HCT116 (cell line): ENCODE measurements at regions not wholly inside any gene's neighbourhood (a gene's known extent, or its start where the extent isn't known, plus 50 kb on each side); places are given as distances from the start of the nearest gene placed in this dataset.

ENCODE experiments used
- ATAC-seq: fragments of 200-7000 bp; cut with Tn5 transposase; 2 replicates; pipeline ENCODE4 v1.9.1; 2020; ENCODE audit warnings: mild to moderate bottlenecking, moderate library complexity
- BruUV-seq: library from RNA; stranded (reverse); fragments of 400-500 nt; replicated peaks from 2 replicates; lab custom pipeline; 2021; lab: Mats Ljungman, UMichigan
- CTCF ChIA-PET: fragments of 300-600 bp; sonication (Branson Sonifier 250); formaldehyde crosslinking; loops from one replicate; lab custom pipeline; 2021; ENCODE audit warnings: antibody characterized with exemption; lab: Charles Lee
- POLR2A ChIA-PET: fragments of 300-600, 350-600 bp; sonication (Branson Sonifier 250); formaldehyde crosslinking; loops from one replicate; lab custom pipeline; 2021; ENCODE audit warnings: antibody characterized with exemption; lab: Charles Lee
- RAD21 ChIA-PET, 2 experiments: fragments of 300-600 bp; sonication (Branson Sonifier 250); formaldehyde crosslinking; loops; one replicate each; lab custom pipeline; 2023; ENCODE audit warnings: low total read pairs in 2 of 2; ENCODE audit not compliant: uncharacterized antibody in 2 of 2, unreplicated experiment in 2 of 2, low non-redundant PET in 1 of 2; lab: Charles Lee
- DNase-seq: peaks from one replicate; pipeline ENCODE4 v3.0.0-alpha.2; 2010; ENCODE audit warnings: low read depth, low spot score
- H2AFZ ChIP-seq: fragments of 200-600 bp; shearing (Covaris generic), sonication (generic); 2 replicates; pipeline ENCODE4 v1.6.1; 2017; ENCODE audit warnings: low read depth, mixed run types, mixed read lengths, antibody characterized with exemption, low read length; ENCODE audit not compliant: poor library complexity, severe bottlenecking
- H3K27ac ChIP-seq: 2 replicates; pipeline ENCODE4 v1.5.1; 2012; ENCODE audit warnings: low read depth, low read length
- H3K27me3 ChIP-seq: fragments of 200-600 bp; sonication (generic); 2 replicates; pipeline ENCODE4 v1.6.1; 2016; ENCODE audit warnings: mixed run types, low read length, mixed read lengths; ENCODE audit not compliant: insufficient read depth
- H3K36me3 ChIP-seq, 2 experiments: fragments of 200-500 bp in 1 of 2; fragments of 200-600 bp in 1 of 2; sonication (Bioruptor generic) in 1 of 2; sonication (generic) in 1 of 2; 2 replicates each; pipeline versions ENCODE4 v1.5.1 to v1.6.1; 2014 to 2016; ENCODE audit warnings: low read length in 2 of 2, inconsistent platforms in 1 of 2, mixed read lengths in 1 of 2, mixed run types in 1 of 2; ENCODE audit not compliant: insufficient read depth in 2 of 2, control insufficient read depth in 1 of 2
- H3K4me1 ChIP-seq, 2 experiments: fragments of 200-600 bp in 1 of 2; sonication (generic) in 1 of 2; 2 replicates each; pipeline versions ENCODE4 v1.5.1 to v1.6.1; 2012 to 2017; ENCODE audit warnings: low read length in 2 of 2, inconsistent platforms in 1 of 2, mild to moderate bottlenecking in 1 of 2, mixed read lengths in 1 of 2, mixed run types in 1 of 2, moderate library complexity in 1 of 2; ENCODE audit not compliant: insufficient read depth in 2 of 2, control insufficient read depth in 1 of 2
- H3K4me2 ChIP-seq: fragments of 200-600 bp; sonication (generic); 2 replicates; pipeline ENCODE4 v1.6.1; 2017; ENCODE audit warnings: mixed run types, low read length, mixed read lengths
- H3K4me3 ChIP-seq, 2 experiments: fragments of 200-600 bp in 1 of 2; sonication (generic) in 1 of 2; replicated peaks in 1 of 2; 2 replicates each; pipeline ENCODE4 v1.5.1; 2011 to 2016; ENCODE audit warnings: low read length in 2 of 2, control low read depth in 1 of 2, low read depth in 1 of 2, mild to moderate bottlenecking in 1 of 2, mixed read lengths in 1 of 2, mixed run types in 1 of 2
- H3K79me2 ChIP-seq: fragments of 200-600 bp; sonication (generic); 2 replicates; pipeline ENCODE4 v1.6.1; 2017; ENCODE audit warnings: mild to moderate bottlenecking, mixed run types, low read length, moderate library complexity, mixed read lengths; ENCODE audit not compliant: insufficient read depth
- H3K9ac ChIP-seq: fragments of 200-600 bp; sonication (generic); 2 replicates; pipeline ENCODE4 v1.6.1; 2016; ENCODE audit warnings: low read length, mixed read lengths
- H3K9me2 ChIP-seq: fragments of 200-600 bp; sonication (generic), shearing (Covaris generic); 2 replicates; pipeline ENCODE4 v1.6.1; 2017; ENCODE audit warnings: mixed run types, mild to moderate bottlenecking, moderate library complexity; ENCODE audit not compliant: insufficient read depth
- H3K9me3 ChIP-seq, 2 experiments: fragments of 200-500 bp in 1 of 2; fragments of 200-600 bp in 1 of 2; sonication (Bioruptor generic) in 1 of 2; sonication (generic) in 1 of 2; 2 replicates each; pipeline ENCODE4 v1.6.1; 2014 to 2017; ENCODE audit warnings: low read length in 2 of 2, mixed read lengths in 2 of 2, inconsistent platforms in 1 of 2, low read depth in 1 of 2, mild to moderate bottlenecking in 1 of 2, mixed run types in 1 of 2, moderate library complexity in 1 of 2; ENCODE audit not compliant: control insufficient read depth in 1 of 2, insufficient read depth in 1 of 2
- H4K20me1 ChIP-seq: fragments of 200-600 bp; sonication (generic), shearing (Covaris generic); 2 replicates; pipeline ENCODE4 v1.6.1; 2017; ENCODE audit warnings: mixed run types, mild to moderate bottlenecking, moderate library complexity; ENCODE audit not compliant: insufficient read depth
- ATF3 ChIP-seq: IDR thresholded peaks from 2 replicates; pipeline ENCODE4 v1.6.1; 2012
- CBX3 ChIP-seq: IDR thresholded peaks from 2 replicates; pipeline ENCODE4 v1.6.1; 2012; ENCODE audit warnings: low read depth
- CTCF ChIP-seq, 3 experiments: fragments of 200-600 bp in 1 of 3; sonication (generic) in 1 of 3; IDR thresholded peaks in 2 of 3; conservative IDR thresholded peaks in 1 of 3; 2 replicates each; pipeline ENCODE4 v1.5.1; 2012 to 2017; ENCODE audit warnings: low read depth in 2 of 3, low read length in 2 of 3, antibody characterized with exemption in 1 of 3, borderline replicate concordance in 1 of 3, control low read depth in 1 of 3, mild to moderate bottlenecking in 1 of 3, mixed read lengths in 1 of 3, mixed run types in 1 of 3, moderate library complexity in 1 of 3; ENCODE audit not compliant: insufficient read depth in 1 of 3
- ELF1 ChIP-seq: IDR thresholded peaks from 2 replicates; pipeline ENCODE4 v1.6.1; 2012; ENCODE audit warnings: low read depth, borderline replicate concordance
- EZH2 ChIP-seq: fragments of 200-600 bp; sonication (generic); IDR thresholded peaks from 2 replicates; pipeline ENCODE4 v1.6.1; 2017; ENCODE audit warnings: antibody characterized with exemption, mixed run types
- EZH2phosphoT487 ChIP-seq: fragments of 200-600 bp; IDR thresholded peaks from 2 replicates; pipeline ENCODE4 v1.6.1; 2018; ENCODE audit warnings: antibody characterized with exemption, borderline replicate concordance
- JUND ChIP-seq: IDR thresholded peaks from 2 replicates; pipeline ENCODE4 v1.6.1; 2012
- POLR2AphosphoS5 ChIP-seq: IDR thresholded peaks from 2 replicates; pipeline ENCODE4 v1.6.1; 2011; ENCODE audit warnings: mild to moderate bottlenecking, low read depth, low read length, moderate library complexity
- REST ChIP-seq: IDR thresholded peaks from 2 replicates; pipeline ENCODE4 v1.6.1; 2012; ENCODE audit warnings: low read depth
- SIN3A ChIP-seq: IDR thresholded peaks from 2 replicates; pipeline ENCODE4 v1.6.1; 2012; ENCODE audit warnings: low read depth
- SP1 ChIP-seq: IDR thresholded peaks from 2 replicates; pipeline ENCODE4 v1.6.1; 2012; ENCODE audit warnings: low read depth
- SRF ChIP-seq: IDR thresholded peaks from 2 replicates; pipeline ENCODE4 v1.6.1; 2012; ENCODE audit warnings: low read depth
- TCF7L2 ChIP-seq: IDR thresholded peaks from 2 replicates; pipeline ENCODE4 v1.7.0; 2011; ENCODE audit warnings: borderline replicate concordance, inconsistent platforms; ENCODE audit not compliant: insufficient read depth, insufficient read length; ENCODE audit errors: extremely low read depth
- YY1 ChIP-seq: IDR thresholded peaks from 2 replicates; pipeline ENCODE4 v1.6.1; 2011; ENCODE audit warnings: low read length, low read depth, moderate library complexity, mild to moderate bottlenecking; ENCODE audit not compliant: insufficient replicate concordance; ENCODE audit errors: extremely low read depth
- ZBTB33 ChIP-seq: IDR thresholded peaks from 2 replicates; pipeline ENCODE4 v1.6.1; 2011; ENCODE audit warnings: mild to moderate bottlenecking, low read length, moderate library complexity; ENCODE audit not compliant: insufficient replicate concordance; ENCODE audit errors: extremely low read depth
- ZFX ChIP-seq: fragments of 450-650 bp; IDR thresholded peaks from 2 replicates; pipeline ENCODE4 v1.6.1; 2017
- intact Hi-C: fragments of 100-400 bp; cut with micrococcal nuclease; formaldehyde crosslinking; loops from 2 replicates; pipeline ENCODE4 v1.10.0; 2022

GRCh38 chr10:37638569-37638968 lies 218.8 kb downstream of the ZNF248 start:
- POLR2A ChIA-PET: no interaction called here
- Histone ChIP-seq H3K4me3 (no peak overlapping the region), H3K27me3 (no peaks in the 10 kb centered on the region), H2AFZ (no peak overlapping the region), H3K36me3 (no peaks in the 10 kb centered on the region), H3K9ac (no peak overlapping the region), H3K79me2 (no peaks in the 10 kb centered on the region), H3K4me1 (no peaks in the 10 kb centered on the region), H3K4me2 (no peak overlapping the region), H4K20me1 (no peaks in the 10 kb centered on the region), H3K9me2 (no peaks in the 10 kb centered on the region), H3K9me3 (peaks cover 2 to 3% of the 10 kb centered on the region in 2 experiments; a peak in 2 of 4 replicates), H3K27ac (no peak overlapping the region)
- intact Hi-C loops: no loop called here
- TF ChIP-seq ZBTB33: no peak
- TF ChIP-seq SRF: no peak
- no peak for TF ChIP-seq EZH2
- no peak for TF ChIP-seq ATF3
- TF ChIP-seq CBX3: no peak
- no peak for TF ChIP-seq ELF1
- no peak for TF ChIP-seq TCF7L2
- TF ChIP-seq REST: no peak
- no peak for TF ChIP-seq YY1
- TF ChIP-seq POLR2AphosphoS5: no peak
- no peak for TF ChIP-seq CTCF (IDR thresholded peaks at IDR 0.05 in 2 of 3, conservative IDR thresholded peaks at IDR 0.05 in 1 of 3; ENCODE audit: borderline replicate concordance in 1 of 3, insufficient read depth in 1 of 3, low read depth in 2 of 3, low read length in 2 of 3)
- no peak for TF ChIP-seq JUND
- TF ChIP-seq ZFX: no peak
- TF ChIP-seq EZH2phosphoT487: no peak
- TF ChIP-seq SIN3A: no peak
- TF ChIP-seq SP1: no peak
- ATAC-seq (no peak), DNase-seq (no peak)
- CTCF ChIA-PET: no interaction called here
- BruUV-seq: no TSS peak
- RAD21 ChIA-PET: no interaction called here
